Stimulated activated CD4-positive, alpha-beta T cell treated with anti-CD3 and anti-CD28 coated beads, Interleukin-4, amount 100 ng/mL, for 4 hours (primary cell): ENCODE measurements at regions not wholly inside any gene's neighbourhood (a gene's known extent, or its start where the extent isn't known, plus 50 kb on each side); places are given as distances from the start of the nearest gene placed in this dataset.
A peak's percentile ranks its signal among the peaks of the same experiment; 100 is the strongest.
"Not testable (repeated sequence)": the region's sequence is repeated elsewhere in the genome, so short reads cannot be mapped to it uniquely, and the experiment has no call there.

ENCODE experiments used
- DNase-seq, 2 experiments: peaks; one replicate each; pipeline ENCODE4 v3.0.0-alpha.2; 2020

DNA sequence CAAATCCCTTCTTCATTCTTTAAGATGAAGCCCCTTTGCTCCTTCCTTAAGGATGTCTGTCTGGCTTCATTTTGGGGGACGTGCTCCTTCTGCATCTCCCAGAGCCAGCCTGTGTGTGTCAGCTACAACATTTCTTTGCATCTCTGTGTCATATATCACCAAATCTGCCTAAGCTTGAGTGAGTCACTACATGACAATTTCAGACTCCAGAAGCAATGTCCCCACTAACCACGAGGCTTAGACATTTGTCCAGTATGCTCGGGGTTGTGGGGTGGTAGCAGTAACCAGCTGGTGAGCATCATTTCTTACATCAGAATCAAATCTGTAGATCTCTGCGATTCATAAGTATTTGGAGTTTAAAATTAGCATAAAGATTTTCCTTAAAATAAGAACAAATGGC is 54.1 kb upstream of the USP14 start:
- not testable (repeated sequence) for DNase-seq

DNA sequence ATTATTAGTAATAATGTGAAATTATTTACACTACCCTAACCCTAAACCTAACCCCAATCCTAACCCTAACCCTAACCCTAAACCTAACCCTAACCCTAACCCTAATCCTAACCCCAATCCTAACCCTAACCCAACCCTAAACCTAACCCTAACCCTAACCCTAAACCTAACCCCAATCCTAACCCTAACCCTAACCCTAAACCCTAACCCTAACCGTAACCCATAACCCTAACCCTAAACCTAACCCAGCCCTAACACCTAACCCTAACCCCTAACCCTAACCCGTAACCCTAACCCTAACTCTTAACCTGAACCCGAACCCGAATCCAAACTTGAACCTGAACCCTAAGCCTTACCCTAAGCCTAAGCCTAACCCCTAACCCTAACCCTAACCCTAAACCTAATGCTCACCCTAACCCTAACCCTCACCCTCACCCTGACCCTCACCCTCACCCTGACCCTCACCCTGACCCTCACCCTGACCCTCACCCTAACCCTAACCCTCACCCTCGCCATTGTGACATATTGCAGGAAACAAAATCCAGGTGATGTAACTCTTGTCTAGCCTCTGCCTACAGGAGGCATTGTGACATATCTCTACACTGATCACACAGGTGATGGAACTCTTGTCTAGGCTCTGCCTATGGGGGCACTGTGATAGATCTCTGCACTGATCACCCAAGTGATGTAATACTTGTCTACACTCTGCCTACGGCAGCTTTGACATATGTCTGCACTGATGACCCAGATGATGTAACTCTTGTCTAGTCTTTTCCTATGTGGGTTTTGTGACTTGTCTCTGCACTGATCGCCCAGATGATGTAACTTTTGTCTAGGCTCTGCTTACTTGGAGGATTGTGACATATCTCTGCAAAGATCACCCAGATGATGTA is 53.0 kb upstream of the USP14 start:
- DNase-seq = peak in 1 of 2 experiments; percentile 30

- DNase-seq = peak in 1 of 2 experiments; percentile 9
Measured at GRCh38 chr18:106054-106851, 52.1 kb upstream of the USP14 start.

DNA sequence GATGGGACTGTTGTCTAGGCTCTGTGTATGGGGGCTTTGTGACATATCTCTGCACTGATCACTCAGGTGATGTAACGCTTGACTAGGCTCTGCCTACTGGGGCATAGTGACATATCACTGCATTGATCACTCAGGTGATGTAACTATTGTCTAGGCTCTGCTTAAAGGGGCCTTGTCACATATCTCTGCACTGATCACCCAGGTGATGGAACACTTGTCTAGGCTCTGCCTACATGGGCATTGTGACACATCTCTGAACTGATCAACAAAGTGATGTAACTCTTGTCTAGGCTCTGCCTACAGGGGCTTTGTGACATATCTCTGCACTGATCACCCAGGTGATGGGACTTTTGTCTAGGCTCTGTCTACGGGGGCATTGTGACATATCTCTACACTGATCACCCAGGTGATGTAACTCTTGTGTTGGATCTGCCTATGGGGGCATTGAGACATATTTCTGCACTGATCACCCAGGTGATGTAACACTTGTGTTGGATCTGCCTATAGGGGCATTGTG is 51.4 kb upstream of the USP14 start:
- not testable (repeated sequence) for DNase-seq

- DNase-seq = not testable (repeated sequence)
Measured at GRCh38 chr18:107464-107863, 50.9 kb upstream of the USP14 start.

- DNase-seq = not testable (repeated sequence)
Measured at GRCh38 chr18:107947-108664, 50.3 kb upstream of the USP14 start.
